Right hindlimb (tissue), 1 donor: ENCODE measurements at regions not wholly inside any gene's neighbourhood (a gene's known extent, or its start where the extent isn't known, plus 50 kb on each side); places are given as distances from the start of the nearest gene placed in this dataset.
"Not testable (repeated sequence)": the region's sequence is repeated elsewhere in the genome, so short reads cannot be mapped to it uniquely, and the experiment has no call there.

Source experiments
- DNase-seq: peaks from one replicate; pipeline ENCODE4 v3.0.0-alpha.2; 2018

DNA sequence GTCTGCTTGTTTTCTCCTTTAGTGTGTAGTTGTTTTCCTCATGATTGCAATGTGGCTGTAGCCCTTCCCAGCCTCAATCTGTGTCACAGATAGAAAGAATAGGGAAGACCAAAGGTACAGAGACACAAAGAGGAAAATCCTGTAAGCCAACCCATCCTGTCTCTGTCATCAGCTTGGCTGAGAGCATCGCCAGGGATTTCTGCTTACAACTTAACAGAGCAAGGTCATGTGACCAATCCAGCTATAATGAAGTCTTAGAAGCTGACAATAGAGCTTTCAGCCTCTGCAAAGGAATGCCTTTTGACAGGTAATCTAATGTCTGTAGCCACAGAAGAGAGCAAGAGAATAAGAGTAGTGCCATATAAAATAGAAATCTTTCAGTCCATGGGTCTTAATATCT lies 1598.0 kb upstream of the AGA start:
- DNase-seq = no peak

DNA sequence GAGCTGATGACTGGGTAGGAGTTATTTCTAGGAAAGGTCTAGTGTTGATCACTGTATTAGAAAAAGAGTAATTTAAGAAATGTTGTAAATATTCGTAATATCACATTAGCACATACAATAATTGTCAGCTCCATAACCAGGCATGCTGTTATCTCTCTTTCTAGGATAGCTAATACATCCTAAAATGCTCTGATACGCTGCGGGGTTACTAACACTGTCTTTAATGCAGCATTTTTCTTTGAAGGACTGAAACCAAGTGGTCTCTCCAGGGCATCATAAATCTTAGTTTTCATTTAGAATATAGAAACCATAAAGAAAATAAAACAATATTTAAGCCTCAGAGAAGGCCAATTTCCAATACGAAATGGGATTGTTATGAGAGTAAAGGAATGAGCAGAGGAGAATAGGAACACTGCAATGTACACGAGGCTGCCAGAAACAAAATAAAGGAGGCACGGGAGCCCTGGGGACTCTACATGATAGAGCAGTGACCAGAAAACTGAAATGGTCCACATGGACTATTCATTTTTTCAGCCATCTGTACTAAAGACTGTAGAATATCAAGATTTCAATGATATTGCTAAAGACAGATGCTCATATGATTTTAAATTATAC lies 1606.7 kb upstream of the AGA start:
- no peak for DNase-seq

DNA sequence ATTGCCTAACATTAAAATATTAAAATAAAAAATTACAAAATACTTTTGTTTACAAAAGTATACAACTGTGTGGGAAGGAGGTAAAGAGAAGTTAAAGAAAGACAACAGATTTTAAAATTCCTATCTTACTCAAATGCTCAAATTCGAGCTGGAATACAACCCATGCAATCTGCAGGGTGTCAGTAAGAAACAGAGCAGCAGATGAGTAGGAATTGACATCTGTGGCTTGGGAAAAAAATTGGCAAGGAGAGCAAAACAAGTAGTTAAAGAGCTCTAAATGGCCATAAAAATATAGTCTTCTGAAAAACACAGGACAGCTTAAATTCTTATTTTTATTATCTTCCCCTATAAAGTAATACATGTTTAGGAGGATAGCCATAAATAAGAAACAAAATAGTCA lies 1609.0 kb upstream of the AGA start:
- DNase-seq = no peak

DNA sequence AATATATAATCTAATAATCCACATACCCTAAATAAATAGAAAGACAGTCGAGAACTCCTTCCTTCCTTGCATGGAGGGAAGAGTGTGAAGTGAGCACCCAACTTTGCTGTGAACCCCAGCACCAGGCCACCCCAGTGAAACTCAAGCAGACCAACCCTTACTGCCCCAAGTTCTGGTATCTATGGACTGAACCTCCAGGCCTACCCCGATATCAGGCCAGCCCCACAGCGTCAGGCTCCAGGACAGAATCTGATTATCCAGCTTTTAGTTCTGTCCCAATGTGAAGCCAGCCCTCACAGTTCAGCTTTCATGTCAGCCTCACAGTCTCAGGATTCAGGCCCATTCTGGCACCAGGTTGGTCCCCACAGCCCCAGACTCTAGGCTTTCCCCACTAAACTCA lies 1617.2 kb upstream of the AGA start:
- no peak for DNase-seq

DNA sequence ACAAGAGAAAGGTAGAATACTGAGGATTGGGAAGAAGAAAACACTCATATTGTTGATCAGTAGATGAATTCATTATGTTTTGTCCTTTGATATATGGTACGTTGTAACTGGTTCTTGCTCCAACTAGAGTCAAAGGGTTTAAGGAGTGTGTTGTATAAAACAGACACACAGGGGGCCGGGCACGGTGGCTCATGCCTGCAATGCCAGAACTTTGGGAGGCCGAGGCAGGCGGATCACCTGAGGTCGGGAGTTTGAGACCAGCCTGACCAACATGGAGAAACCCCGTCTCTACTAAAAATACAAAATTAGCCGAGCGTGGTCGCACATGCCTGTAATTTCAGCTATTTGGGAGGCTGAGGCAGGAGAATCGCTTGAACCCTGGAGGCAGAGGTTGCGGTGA lies 1624.0 kb upstream of the AGA start:
- not testable (repeated sequence) for DNase-seq

DNA sequence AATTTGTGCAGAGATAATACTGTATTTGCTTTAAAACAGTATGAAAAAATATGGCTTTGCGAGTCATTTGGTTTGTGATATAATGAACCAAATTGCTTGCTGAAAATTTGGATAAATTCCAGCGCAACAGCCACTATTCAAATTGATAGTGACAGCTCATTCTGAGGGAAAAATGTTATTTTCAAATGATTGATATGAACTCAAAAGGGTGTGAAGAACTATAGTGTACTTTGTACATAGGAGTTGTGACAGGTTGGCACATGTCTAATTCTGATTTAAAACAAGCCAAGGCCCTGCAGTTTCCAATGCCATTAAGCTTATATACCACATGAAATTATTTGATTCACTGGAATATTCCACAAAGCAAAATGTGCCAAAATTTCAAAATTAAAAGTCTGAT lies 1628.9 kb upstream of the AGA start:
- no peak for DNase-seq

DNA sequence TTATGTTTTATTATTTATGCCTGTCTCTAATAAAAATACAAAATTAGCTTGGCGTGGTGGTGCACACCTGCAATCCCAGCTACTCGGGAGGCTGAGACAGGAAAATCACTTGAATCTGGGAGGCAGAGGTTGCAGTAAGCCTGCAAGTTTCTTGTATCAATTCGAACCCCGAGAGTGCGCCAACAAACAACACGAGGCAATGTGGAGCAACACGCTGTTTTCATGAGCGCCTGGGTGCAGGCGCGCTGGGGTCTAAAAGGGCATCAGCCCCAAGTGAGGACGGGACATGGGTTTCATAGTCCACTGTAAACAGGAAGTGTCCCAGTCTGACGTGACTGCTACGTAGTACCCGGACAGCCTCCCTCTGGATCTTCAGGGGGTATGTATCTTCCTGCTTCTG lies 1634.6 kb upstream of the AGA start:
- DNase-seq = no peak

DNA sequence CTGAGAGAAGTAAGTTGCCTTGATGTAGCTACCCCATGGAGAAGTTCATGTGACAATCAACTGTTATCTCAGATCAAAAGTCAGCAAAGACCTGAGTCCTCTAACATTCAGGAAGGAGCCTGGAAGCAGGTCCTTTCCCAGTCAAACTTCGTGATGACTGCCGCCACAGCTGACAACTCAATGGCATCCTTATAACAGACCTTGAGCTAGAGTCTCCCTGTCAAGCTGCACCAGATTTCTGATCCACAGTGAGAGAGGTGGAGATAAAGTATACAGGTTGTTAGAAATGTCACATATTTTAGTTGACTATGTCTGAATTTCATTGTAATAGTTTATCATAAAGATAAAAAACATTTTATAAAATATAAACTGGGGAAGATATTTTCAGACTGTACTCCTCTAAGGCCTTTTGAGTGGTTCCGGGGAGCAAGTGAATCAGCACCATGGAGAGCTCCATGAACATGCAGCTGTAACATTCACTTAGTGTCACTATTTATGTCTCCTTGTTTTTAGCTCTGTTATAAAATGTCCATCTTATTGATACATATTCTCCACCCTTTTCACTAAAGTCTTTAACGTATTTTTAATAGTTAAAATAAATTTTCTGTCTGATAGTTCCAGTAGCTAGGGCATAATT lies 1653.5 kb upstream of the AGA start:
- peak; percentile 26 for DNase-seq

DNA sequence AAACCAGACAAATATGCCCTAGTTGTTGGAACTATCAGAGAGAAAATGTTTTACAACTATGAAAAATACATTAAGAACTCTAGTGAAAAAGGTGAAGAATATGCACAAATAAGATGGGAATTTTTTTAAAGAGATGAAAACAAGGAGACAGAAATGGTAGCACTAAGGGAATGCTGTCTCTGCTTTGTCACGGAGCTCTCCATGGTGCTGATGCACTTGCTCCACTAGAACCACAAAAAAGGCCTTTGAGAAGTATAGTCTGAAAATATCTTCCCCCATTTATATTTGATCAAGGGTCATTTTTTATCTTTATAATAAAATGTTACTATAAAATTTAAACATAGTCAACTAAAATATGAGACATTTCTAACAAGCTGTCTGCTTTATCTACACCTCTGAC lies 1655.5 kb upstream of the AGA start:
- peak; percentile 14 for DNase-seq

DNA sequence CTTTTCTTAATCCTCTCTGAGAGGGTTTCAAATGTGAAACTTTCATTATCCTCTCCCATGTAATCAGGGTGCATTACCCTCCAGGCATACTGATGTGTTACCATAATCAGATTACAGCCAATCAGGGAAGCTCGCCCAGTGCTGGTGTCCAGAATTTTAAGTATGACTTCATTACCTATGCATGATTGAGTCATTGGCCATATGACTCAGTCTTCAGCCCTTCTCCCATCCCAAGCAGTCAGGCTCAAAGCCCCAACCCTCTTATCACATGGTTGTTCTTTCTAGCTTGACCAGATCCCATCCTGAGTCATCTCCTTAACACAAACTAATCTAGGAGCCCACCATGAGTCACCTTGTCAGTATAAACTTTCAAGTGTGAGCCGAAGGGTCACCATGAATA lies 1668.1 kb upstream of the AGA start:
- no peak for DNase-seq

DNA sequence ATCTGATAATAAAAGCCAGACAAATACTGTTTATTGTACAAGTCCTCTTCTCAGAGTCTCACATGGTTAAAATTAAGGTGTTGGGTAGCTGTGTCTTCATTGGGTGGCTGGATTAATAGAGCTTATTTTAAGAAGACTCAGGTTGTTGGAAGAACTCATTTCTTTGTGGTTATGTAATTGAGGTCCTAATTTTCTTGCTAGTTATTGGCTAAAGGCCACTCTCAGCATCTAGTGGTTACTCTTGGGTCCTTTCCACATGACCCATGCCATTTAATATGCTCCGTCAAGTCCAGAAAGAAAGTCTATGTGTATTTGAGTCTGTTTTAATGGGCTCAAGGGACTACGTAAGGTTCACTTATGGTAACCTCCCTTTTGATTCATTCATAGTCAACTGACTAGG lies 1668.6 kb upstream of the AGA start:
- DNase-seq = no peak

DNA sequence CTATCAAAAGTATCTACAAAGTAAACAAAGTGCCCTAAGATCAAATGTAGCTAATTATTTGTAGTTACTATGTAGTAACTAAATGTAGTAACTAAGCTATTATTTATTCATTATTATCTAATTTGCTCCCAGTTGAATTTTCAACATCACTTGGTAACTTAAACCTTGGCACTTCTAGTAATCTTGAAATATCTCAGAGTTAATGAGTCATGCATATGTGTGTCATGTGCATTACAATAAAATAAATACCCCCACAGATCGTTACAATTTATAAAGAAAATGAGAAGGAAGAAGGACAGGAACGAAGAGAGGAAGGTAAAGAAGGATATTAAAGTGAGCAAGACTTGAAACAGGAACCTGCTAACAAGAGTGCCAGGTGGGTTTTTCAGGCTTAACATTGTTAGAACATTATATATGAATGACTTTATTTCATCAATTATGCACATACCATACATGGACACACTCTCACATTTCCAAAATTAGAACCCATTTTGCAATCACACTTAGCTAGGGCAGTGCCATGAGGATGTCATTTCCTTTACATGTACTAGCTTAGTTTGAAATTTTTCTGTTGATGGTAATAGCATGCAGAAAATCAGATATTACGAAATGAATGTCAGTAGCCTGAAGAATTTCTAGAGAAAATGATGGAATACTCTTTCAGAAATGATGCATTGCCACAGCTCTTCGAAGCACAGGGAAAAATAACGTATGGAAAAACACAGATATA lies 1670.4 kb upstream of the AGA start:
- DNase-seq = no peak

DNA sequence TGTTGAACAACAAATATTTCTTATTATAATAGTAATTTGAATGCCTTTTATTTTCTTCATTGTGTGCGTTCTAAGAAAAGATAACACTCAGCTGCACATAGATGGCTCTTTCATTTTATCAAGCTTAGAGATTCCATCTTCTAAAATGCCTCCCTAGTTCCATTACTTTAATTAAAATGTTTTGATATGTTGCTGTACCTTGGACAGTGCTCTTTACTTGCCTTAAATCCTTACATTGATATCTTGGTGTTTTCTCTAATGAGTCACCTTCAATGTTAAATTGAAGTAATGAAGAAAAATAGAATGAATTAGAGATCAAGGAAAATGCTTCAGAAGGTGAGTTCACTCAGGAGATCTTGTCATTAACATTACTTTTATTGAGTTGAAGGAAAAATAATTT lies 1672.4 kb upstream of the AGA start:
- no peak for DNase-seq

DNA sequence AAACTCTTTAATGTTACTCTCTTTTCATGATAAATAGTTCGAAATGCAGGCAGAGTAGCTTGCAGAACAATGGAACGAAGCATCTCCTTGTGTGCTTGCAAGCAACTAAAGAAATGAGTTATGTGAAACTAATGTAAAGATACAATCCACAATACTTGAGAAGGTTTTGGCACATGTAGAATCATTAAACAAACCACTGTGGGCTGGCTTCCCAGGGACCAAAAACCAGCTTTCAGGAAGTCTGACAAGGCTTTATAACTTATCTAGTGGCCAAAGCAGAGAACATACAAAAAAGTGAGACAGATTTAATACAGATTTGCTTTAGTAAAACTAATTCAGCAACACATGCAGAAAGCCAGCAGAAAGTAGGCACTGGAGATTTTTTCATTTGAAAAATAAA lies 1673.8 kb upstream of the AGA start:
- DNase-seq = no peak

DNA sequence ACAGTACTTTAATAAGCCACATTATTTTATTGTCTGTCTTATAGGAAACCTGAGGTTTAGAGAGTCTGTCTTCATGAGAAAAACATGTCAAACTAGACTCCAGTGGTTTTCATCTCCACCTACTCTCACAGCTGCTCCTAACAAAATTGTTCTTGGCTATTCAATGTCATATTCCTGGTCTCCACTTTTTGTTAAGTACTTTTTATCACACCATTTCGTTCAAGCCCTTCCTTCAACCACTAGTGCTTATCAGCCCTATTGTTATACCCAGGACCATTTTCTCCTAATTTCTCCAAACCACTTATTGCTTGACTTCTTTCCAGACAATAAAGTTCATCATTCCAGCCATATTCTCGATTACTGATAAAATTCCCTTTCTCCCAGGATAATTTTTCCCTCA lies 1674.3 kb upstream of the AGA start:
- DNase-seq = no peak

DNA sequence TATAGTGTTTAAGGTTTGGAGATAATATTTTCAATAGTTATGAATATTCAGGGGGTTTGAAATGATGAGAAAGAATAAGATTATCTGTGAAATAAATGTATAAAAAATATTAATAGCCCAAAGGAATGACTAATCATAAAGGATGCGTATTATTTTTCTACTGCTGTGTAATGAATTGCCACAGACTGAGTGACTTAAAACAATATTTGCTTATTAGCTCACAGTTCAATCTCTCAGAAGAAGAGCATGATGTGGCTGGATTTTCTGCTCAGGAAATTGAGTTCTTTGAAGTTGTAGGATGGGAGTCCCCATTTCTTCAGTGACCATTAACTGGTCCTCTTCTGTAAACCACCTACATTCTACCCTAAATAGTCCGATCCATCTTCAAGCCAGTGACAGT lies 1680.8 kb upstream of the AGA start:
- no peak for DNase-seq

DNA sequence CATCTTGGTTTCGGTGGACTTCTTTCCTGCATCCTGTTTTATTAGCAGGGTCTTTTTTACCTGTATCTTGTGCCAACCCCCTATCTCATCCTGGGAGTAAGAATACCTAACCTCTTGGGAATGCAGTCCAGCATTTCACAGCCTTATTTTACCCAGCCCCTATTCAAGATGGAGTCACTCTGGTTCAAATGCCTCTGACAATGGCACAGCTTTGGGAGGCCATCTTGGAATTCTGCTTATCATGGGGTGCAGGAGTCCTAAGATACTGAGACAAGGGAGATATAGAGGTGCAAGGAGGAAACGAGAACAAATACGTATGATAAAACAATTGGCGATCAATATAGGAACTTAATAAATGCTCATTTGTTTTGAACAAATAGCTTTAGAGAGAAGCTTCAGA lies 1682.2 kb upstream of the AGA start:
- DNase-seq = no peak

DNA sequence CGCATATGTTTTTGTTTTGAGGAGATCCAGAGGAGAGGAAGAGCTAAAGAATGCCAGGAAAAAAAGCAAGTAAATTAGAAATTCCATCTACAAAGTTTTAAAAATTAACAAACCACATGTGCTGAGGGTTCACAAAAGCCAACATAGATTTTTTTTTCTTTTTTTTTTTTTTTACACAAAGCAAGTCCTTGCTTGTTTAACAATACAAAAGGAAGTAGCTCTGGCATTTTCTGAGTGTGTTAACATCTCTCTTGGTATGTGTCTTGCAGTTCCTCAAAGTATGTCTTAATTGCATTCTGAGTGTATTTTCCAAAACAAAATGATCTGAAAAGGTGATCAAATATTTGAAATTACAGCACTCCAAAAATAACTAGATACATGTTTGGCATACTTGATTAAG lies 1682.7 kb upstream of the AGA start:
- DNase-seq = no peak

DNA sequence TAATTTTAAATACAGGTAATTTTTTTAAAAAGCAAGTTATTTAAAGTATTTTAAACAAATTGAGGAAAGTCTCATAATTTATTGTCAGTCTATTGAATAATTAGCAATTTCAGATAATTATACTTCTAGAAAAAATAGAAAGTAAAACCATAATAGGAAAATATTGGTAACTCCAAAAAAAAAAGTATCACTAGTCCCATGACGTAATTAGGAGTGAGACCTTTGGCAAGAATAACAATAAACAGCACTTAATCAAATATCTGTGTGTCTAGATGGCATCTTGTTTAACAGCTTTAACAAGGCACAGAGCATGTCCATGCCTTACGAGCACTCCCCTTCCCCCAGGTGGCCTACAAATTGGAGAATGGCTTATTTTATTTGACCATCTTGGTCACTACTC lies 1683.6 kb upstream of the AGA start:
- no peak for DNase-seq

DNA sequence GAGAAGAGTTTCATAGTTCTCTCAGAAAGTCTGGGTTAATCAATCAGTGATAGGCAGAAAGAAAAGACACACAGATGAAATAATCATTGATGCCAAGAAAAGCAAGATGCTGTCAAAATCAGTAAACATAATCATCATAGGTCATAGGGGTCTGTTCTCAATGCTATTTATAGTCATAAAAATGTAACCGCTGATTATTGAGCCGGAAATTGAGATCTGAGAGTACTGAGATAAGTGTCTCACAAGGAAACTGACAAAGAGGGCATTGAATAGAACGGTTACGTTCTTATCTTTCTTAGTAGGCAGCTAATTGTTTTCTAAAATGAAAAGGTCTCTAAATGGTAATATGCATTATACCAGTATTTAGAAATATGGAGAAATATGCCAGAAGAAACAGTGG lies 1686.1 kb upstream of the AGA start:
- DNase-seq = no peak

DNA sequence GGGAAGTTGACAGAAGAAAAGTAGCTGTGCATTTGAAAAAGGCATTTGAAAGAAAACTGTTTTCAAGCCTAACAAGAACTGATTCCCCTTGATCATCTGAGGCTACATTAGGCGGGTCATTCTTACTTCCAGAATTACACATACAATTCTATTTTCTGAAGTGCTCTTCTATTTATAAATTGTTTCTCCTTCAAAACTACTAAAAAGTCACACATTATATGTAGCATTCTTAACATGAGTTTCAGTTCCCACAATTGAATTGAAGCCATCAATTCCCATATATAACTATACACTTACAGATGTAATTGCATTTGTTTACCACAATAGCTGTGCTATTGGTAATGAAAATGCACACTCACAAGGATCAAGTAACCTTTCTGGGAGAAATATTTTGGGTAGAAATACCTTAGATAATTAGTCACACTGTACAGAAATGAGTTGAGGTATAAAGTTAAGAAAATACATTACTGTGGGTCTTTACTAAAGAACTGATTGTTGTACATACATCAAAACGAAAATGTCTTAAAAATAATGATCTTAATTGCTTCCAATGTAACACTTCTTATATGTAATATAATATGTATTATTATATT lies 1688.0 kb upstream of the AGA start:
- DNase-seq = no peak

DNA sequence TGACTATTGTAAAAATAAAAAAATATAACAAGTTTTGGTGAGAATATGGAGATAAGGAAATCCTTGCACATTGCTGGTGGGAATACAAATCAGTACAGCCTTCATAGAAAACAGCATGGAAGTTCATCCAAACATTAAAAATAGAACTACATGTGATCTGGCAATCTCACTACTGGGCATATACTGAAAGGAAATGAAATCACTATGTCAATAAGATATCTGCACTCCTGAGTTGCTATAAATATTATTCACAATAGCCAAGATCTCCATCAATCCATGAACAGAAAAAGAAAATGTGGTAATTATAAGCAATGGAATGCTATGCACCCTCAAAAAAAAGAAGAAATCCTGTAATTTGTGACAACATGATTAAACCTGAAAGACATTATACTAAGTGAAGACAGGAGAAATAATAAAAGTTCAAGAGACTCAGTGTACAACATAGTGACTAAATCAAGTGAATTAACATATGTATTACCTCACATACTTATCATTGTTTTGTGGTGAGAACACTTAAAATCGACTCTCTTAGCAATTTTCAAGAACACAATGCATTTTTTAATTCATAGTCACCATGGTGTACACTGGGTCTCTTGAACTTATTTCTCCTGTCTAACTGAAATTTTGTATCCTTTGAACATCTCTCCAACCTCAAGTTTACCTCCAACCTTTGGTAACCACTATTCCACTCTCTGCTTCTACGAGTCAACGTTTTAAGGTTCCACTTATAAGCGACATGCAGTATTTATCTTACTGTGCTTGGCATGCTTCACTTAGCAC lies 1703.7 kb upstream of the AGA start:
- DNase-seq = no peak

DNA sequence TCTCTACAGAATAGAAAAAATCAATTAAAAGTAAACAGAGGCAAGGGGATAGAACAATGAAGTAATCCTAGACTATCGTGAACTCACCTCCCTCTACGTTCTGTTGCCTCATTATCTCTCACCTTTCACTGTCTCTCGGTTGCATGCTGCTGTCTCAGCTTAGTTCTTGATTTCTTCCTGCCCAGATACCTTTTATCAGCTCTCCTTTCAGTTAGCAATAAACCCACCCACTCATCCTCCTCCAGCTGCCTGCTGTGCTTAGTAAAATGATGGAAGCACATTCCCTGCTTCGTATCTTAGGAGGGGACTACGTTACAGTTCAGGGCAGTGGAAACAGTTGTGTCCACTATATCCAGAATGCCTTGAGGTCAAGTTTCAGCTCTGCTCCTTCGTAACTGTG lies 1709.5 kb upstream of the AGA start:
- DNase-seq = no peak

DNA sequence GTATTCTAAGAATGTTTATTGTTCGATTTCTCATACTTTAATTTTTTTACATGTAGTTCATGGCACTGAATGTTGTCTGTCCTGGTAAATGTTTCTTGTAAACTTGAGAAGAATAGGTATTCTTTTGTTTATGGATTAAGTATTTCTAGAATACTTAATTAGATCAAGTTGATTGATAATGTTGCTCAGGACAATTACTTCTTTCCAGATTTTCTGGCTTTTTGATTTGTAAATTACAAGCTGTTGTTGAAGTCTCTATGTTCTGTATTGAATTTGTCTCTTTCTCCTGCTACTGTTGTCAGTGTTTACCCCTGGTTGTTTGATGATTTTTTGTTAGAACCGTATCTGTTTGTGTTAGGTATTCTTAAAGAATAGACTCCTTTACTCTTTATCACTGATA lies 1720.9 kb upstream of the AGA start:
- DNase-seq = no peak
